ENCODE measurements at regions not wholly inside any gene's neighbourhood (a gene's known extent, or its start where the extent isn't known, plus 50 kb on each side); places are given as distances from the start of the nearest gene placed in this dataset.

- no peak for TF ChIP-seq POLR2A (IDR thresholded peaks at IDR 0.05)
- no peak for TF ChIP-seq CTCF (IDR thresholded peaks at IDR 0.05)
Observed at GRCh38 chr10:21289961-21290360, 235.5 kb downstream of the SKIDA1 start.
